Body of pancreas (tissue), 4 donors: ENCODE measurements at regions not wholly inside any gene's neighbourhood (a gene's known extent, or its start where the extent isn't known, plus 50 kb on each side); places are given as distances from the start of the nearest gene placed in this dataset.
A peak's percentile ranks its signal among the peaks of the same experiment; 100 is the strongest.

Source experiments
- ATAC-seq: fragments of 150-250 bp; one replicate; pipeline ENCODE4 v1.9.1; 2016
- DNase-seq, 4 donors: peaks; one replicate each; pipeline ENCODE4 v3.0.0-alpha.2; 2019
- H3K27ac ChIP-seq, 4 donors: fragments of 200-600 bp; sonication (generic); 1 replicate in 3 of 4; 2 replicates in 1 of 4; pipeline versions ENCODE4 v1.5.1 to v1.6.1; 2016 to 2019; ENCODE audit warnings: mild to moderate bottlenecking in 1 of 4, mixed read lengths in 1 of 4, moderate library complexity in 1 of 4
- H3K27me3 ChIP-seq, 2 donors: fragments of 200-600 bp; sonication (generic); one replicate each; pipeline ENCODE4 v1.6.0; 2016; ENCODE audit warnings: mild to moderate bottlenecking in 1 of 2
- H3K36me3 ChIP-seq, 2 donors: fragments of 200-600 bp; sonication (generic); replicated peaks in 1 of 2; 2 replicates each; pipeline ENCODE4 v1.5.1; 2016; ENCODE audit warnings: low read depth in 2 of 2; ENCODE audit not compliant: insufficient read depth in 1 of 2
- H3K4me1 ChIP-seq: fragments of 200-600 bp; sonication (generic); one replicate; pipeline ENCODE4 v1.6.0; 2016
- H3K4me3 ChIP-seq, 2 donors: fragments of 200-600 bp; sonication (generic); 1 replicate in 1 of 2; 2 replicates in 1 of 2; pipeline ENCODE4 v1.5.1; 2016 to 2019
- H3K9me3 ChIP-seq, 3 donors: fragments of 200-600 bp; sonication (generic); 1 replicate in 2 of 3; 2 replicates in 1 of 3; pipeline ENCODE4 v1.5.1; 2016
- CTCF ChIP-seq, 7 experiments: fragments of 450-650 bp in 4 of 7; fragments of 200-600 bp in 3 of 7; sonication (generic) in 3 of 7; IDR thresholded peaks; one replicate each; pipeline ENCODE4 v1.5.1; 2016 to 2019; ENCODE audit warnings: antibody characterized with exemption in 7 of 7
- POLR2A ChIP-seq, 3 donors: fragments of 450-650 bp; IDR thresholded peaks; one replicate each; pipeline ENCODE4 v1.6.1; 2016; ENCODE audit warnings: antibody characterized with exemption in 3 of 3, mild to moderate bottlenecking in 2 of 3
- WGBS, 2 donors: methylation state at CpG; one replicate each; pipeline ENCODE4 v1.1.5; 2017; 5-methylcytosine and 5-hydroxymethylcytosine counted together
- intact Hi-C: fragments of 100-400 bp; cut with DNase I; formaldehyde crosslinking; loops from one replicate; pipeline ENCODE4 v1.15.1; 2023

- Histone ChIP-seq H3K36me3 (no peaks in the 10 kb centered on the region), H3K4me3 (no peak overlapping the region), H3K9me3 (no peaks in the 10 kb centered on the region), H3K27me3 (no peaks in the 10 kb centered on the region), H3K27ac (no peak overlapping the region), H3K4me1 (no peaks in the 10 kb centered on the region)
- intact Hi-C loops = no loop called here
- WGBS, 2 donors = 15% methylated on average over 4 of the region's 4 CpGs
- ATAC-seq (no peak), DNase-seq (no peak)
- TF ChIP-seq POLR2A (IDR thresholded peaks at IDR 0.05) (no peak), CTCF (IDR thresholded peaks at IDR 0.05) (no peak)
Observed at GRCh38 chr7:145986248-145986874, 130.2 kb upstream of the CNTNAP2 start.

GRCh38 chr7:145978769-145979168, 137.8 kb upstream of the CNTNAP2 start:
- 62 to 73% methylated on average over 1 of the region's 1 CpG for WGBS, 2 donors
- DNase-seq (peak in 2 of 4 donors; percentile 15 to 21), ATAC-seq (no peak)
- no peak overlapping the region for H3K4me3 ChIP-seq
- TF ChIP-seq POLR2A (IDR thresholded peaks at IDR 0.05) = no peak
- TF ChIP-seq CTCF (IDR thresholded peaks at IDR 0.05) = no peak
- no peaks in the 10 kb centered on the region for H3K36me3 ChIP-seq
- H3K9me3 ChIP-seq = no peaks in the 10 kb centered on the region
- no peak overlapping the region for H3K27ac ChIP-seq
- no peaks in the 10 kb centered on the region for H3K4me1 ChIP-seq
- intact Hi-C loops = no loop called here
- no peaks in the 10 kb centered on the region for H3K27me3 ChIP-seq

DNA sequence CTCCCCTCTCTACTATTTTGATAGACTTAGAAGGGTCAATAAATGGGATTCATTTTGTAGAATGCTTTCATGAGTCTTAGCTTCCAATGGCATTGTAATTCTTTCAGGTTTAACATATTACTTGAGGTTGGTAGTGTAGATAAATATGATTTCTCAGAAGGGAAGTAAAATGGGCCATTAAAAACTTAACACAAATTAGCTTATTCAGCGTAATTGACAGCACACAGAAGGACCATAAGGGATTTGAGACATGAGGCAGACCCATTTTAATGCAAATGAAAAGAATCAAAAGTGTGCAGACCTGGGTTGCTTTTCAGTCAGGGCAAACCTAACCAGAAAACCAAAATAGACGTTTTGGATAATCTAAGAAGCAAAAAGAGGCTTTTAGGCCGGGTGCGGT, 156.6 kb upstream of the CNTNAP2 start:
- Histone ChIP-seq H3K27ac (no peak overlapping the region), H3K27me3 (no peaks in the 10 kb centered on the region), H3K36me3 (no peaks in the 10 kb centered on the region), H3K4me3 (no peak overlapping the region), H3K4me1 (no peaks in the 10 kb centered on the region), H3K9me3 (no peaks in the 10 kb centered on the region)
- 49 to 51% methylated on average over 4 of the region's 4 CpGs for WGBS, 2 donors
- intact Hi-C loops = no loop called here
- DNase-seq (no peak), ATAC-seq (no peak)
- TF ChIP-seq POLR2A (IDR thresholded peaks at IDR 0.05) (no peak), CTCF (IDR thresholded peaks at IDR 0.05) (no peak)

DNA sequence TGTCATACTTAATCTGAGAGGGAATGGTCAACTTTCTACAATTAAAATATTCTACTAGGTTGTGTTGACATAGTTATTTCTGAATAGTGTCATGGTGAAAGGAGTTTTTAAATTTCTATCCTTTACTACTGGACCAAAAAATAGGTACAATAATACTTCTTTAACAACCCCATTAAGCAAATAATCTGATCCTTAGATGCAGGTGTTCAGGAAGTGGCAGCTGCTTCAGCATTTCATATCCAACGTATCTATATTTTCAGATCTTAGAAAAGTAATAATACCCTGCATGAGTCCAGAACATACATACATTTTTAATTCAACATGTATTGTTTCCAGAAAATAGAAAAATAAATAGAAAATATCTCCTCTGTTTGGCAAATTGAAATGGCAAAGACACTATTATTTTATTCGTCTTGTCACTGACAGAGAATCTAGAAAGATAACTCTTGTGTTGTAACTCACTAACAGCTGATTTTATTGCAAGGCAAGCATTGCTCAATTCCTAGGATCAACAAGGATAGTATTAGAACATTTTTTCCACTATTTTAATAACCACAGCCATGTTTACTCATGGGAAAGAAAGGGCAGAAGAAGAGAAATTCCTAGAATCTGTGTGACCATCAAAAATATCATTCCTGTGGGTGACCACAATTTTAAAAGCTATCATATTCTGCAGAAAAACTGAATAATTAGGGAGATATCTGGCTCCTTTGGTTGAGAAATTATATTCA, 159.3 kb upstream of the CNTNAP2 start:
- H3K4me1 ChIP-seq = no peaks in the 10 kb centered on the region
- H3K4me3 ChIP-seq = no peak overlapping the region
- no peaks in the 10 kb centered on the region for H3K36me3 ChIP-seq
- WGBS, 2 donors = 56 to 60% methylated on average over 2 of the region's 2 CpGs
- intact Hi-C loops = no loop called here
- no peaks in the 10 kb centered on the region for H3K27me3 ChIP-seq
- no peaks in the 10 kb centered on the region for H3K9me3 ChIP-seq
- DNase-seq = no peak
- ATAC-seq = no peak
- no peak for TF ChIP-seq POLR2A (IDR thresholded peaks at IDR 0.05)
- no peak for TF ChIP-seq CTCF (IDR thresholded peaks at IDR 0.05)
- no peak overlapping the region for H3K27ac ChIP-seq

- ATAC-seq = no peak
- TF ChIP-seq POLR2A (IDR thresholded peaks at IDR 0.05) (no peak), CTCF (IDR thresholded peaks at IDR 0.05) (no peak)
- Histone ChIP-seq H3K4me3 (no peak overlapping the region), H3K27me3 (no peaks in the 10 kb centered on the region), H3K27ac (no peak overlapping the region), H3K4me1 (no peaks in the 10 kb centered on the region), H3K9me3 (no peaks in the 10 kb centered on the region), H3K36me3 (no peaks in the 10 kb centered on the region)
- 83 to 85% methylated on average over 1 of the region's 1 CpG for WGBS, 2 donors
- intact Hi-C loops = no loop called here
- no peak for DNase-seq
Observed at GRCh38 chr7:145951566-145951965, 165.0 kb upstream of the CNTNAP2 start.
